ENCODE measurements at regions not wholly inside any gene's neighbourhood (a gene's known extent, or its start where the extent isn't known, plus 50 kb on each side); places are given as distances from the start of the nearest gene placed in this dataset.

DNA sequence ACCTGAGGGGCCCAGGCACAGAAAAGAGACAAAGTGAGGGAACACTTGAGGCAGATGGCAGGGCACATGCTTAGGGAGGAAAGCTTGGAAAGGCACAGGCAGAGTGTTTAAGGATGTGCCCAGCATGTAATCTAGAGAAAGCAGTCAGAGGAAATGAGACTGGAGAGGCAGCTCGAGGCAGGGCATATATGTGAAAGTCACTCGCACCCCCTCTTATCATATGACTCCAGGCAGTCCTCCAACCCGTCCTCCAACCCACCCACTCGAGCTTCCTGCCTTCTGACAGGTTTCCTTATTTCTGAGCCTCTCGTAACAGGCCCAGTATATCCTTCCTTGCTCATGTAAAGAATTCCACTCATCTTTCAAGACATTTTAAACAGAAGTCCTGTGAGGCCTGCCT, 294.0 kb downstream of the SOX2 start:
- no peak overlapping the region for H4K8ac ChIP-seq (ENCODE audit: low read depth in 2 of 2, low read length in 2 of 2)
- no peaks in the 10 kb centered on the region for H3K36me3 ChIP-seq (ENCODE audit: control insufficient read depth, insufficient read depth, low read length)
- CTCF ChIA-PET: no interaction called here
- H3K56ac ChIP-seq (ENCODE audit: extremely low read depth, insufficient read depth, low read length): no peak overlapping the region
- no peak overlapping the region for H2BK120ac ChIP-seq (ENCODE audit: low read depth, low read length)
- DNase-seq (no peak), ATAC-seq (ENCODE audit: low read depth) (no peak)
- intact Hi-C loops (cut with micrococcal nuclease) (no loop called here), in situ Hi-C loops (cut with MboI; ENCODE audit: low sequenced_read_pairs) (no loop called here), dilution Hi-C loops (cut with HindIII; ENCODE audit: low sequenced_read_pairs, unreplicated experiment) (no loop called here)
- H3K9me3 ChIP-seq (ENCODE audit: control insufficient read depth, insufficient read depth, low read length): peaks cover 26% of the 10 kb centered on the region
- TF ChIP-seq RAD21 (IDR thresholded peaks at IDR 0.05; ENCODE audit: low read length) (no peak), MAFK (IDR thresholded peaks at IDR 0.05; ENCODE audit: low read depth, low read length) (no peak), BHLHE40 (IDR thresholded peaks at IDR 0.05; ENCODE audit: low read depth, low read length) (no peak), FOS (IDR thresholded peaks at IDR 0.05; ENCODE audit: low read depth, low read length) (no peak), CEBPB (IDR thresholded peaks at IDR 0.05; ENCODE audit: low read depth, low read length) (no peak), POLR2A (IDR thresholded peaks at IDR 0.05; ENCODE audit: low read depth, low read length) (no peak), MXI1 (IDR thresholded peaks at IDR 0.05; ENCODE audit: borderline replicate concordance, low read depth, low read length) (no peak), NFE2L2 (IDR thresholded peaks at IDR 0.05; ENCODE audit: low read depth, low read length) (no peak)
- no peak overlapping the region for H2AFZ ChIP-seq (replicated peaks; ENCODE audit: low read length, poor library complexity)
- H2BK15ac ChIP-seq (ENCODE audit: low read depth, low read length): no peak overlapping the region
- no peak overlapping the region for H2AK5ac ChIP-seq (ENCODE audit: low read depth, low read length)
- BruUV-seq (replicated peaks): no TSS peak
- no peak overlapping the region for H4K91ac ChIP-seq (ENCODE audit: insufficient read depth, low read depth, low read length)
- no peak overlapping the region for H2BK20ac ChIP-seq (ENCODE audit: low read depth, low read length)
- no peak overlapping the region for H3K4ac ChIP-seq (ENCODE audit: low read depth, low read length)
- H3K9ac ChIP-seq (ENCODE audit: low read depth, low read length): no peak overlapping the region
- H3K4me1 ChIP-seq (ENCODE audit: control insufficient read depth, insufficient read depth, low read length): no peaks in the 10 kb centered on the region
- no peak overlapping the region for H2BK5ac ChIP-seq (ENCODE audit: low read depth, low read length, poor library complexity, severe bottlenecking)
- no peak overlapping the region for H3K27ac ChIP-seq (ENCODE audit: insufficient read depth, low read length)
- H2AK9ac ChIP-seq (replicated peaks; ENCODE audit: low read depth, low read length, poor library complexity): no peak overlapping the region
- no peaks in the 10 kb centered on the region for H3K9me1 ChIP-seq (ENCODE audit: insufficient read depth, low read length)
- no peaks in the 10 kb centered on the region for H3K27me3 ChIP-seq (ENCODE audit: control insufficient read depth, insufficient read depth, low read length)
- H3K79me1 ChIP-seq (ENCODE audit: low read depth in 1 of 2, low read length in 2 of 2): no peaks in the 10 kb centered on the region
- POLR2A ChIA-PET (ENCODE audit: unreplicated experiment): no interaction called here
- H3K14ac ChIP-seq (replicated peaks; ENCODE audit: low read depth, low read length): no peak overlapping the region
- H3K18ac ChIP-seq (ENCODE audit: low read depth, low read length): no peak overlapping the region
- no peak overlapping the region for H4K5ac ChIP-seq (ENCODE audit: low read depth, low read length)
- no peaks in the 10 kb centered on the region for H4K20me1 ChIP-seq (ENCODE audit: insufficient read depth, low read length)
- H3K4me2 ChIP-seq (ENCODE audit: low read depth, low read length): no peak overlapping the region
- H3K23ac ChIP-seq (ENCODE audit: low read depth, low read length): no peak overlapping the region
- no peak overlapping the region for H3K4me3 ChIP-seq (ENCODE audit: insufficient read depth, low read depth, low read length)
- WGBS, 2 experiments (ENCODE audit: extremely low coverage in 2 of 2, insufficient read length in 1 of 2): 3% methylated on average over 3 of the region's 5 CpGs; no CpG with 5 or more reads in 1 of the 2 experiments
